GM21825 (cell line): ENCODE measurements at regions not wholly inside any gene's neighbourhood (a gene's known extent, or its start where the extent isn't known, plus 50 kb on each side); places are given as distances from the start of the nearest gene placed in this dataset.

Experiments used
- ATAC-seq: cut with Tn5 transposase; IDR thresholded peaks from one replicate; pipeline ENCODE4 v1.9.1; 2021; ENCODE audit warnings: mild to moderate bottlenecking, moderate library complexity; ENCODE audit not compliant: unreplicated experiment

DNA sequence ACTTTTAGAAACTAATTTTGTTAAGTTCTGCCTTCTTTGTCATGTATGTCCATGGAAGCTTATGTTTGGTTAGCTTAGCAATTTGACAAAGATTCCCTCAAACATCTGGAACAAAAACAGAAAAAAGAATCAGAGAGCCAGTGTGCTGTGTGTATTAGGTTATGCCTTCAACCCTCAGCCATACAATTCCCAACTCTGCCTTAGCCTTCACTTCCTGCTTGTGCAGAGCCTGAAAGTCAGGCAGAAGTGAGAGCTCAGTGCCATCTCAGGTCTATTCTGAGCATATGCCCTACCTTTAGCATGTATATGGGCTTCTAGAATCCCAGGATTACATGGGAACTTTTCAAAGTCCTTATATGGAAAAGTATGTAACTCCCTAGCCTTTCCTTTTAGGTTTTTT lies 58.2 kb upstream of the STOX2 start:
- no peak for ATAC-seq

DNA sequence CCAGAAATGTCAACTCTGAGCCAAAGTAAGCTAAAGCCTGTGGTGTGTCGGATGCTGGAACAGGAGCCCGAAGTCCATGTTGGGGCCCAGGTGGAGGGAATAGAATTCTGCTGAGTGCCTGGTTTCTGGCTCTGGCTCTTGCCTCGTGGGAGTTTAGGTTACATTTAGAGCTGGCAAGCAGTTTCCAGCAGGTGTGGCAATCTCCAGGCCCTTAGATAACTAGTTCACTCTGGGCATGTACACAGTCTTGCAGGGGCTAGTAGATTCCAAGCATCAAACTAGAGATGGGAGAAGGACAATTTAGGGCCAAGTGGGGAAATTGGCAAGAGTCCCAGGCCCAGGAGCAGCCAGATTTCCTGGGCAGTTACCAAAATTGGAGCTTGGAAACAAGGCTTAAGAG lies 56.3 kb upstream of the STOX2 start:
- ATAC-seq, result no peak

DNA sequence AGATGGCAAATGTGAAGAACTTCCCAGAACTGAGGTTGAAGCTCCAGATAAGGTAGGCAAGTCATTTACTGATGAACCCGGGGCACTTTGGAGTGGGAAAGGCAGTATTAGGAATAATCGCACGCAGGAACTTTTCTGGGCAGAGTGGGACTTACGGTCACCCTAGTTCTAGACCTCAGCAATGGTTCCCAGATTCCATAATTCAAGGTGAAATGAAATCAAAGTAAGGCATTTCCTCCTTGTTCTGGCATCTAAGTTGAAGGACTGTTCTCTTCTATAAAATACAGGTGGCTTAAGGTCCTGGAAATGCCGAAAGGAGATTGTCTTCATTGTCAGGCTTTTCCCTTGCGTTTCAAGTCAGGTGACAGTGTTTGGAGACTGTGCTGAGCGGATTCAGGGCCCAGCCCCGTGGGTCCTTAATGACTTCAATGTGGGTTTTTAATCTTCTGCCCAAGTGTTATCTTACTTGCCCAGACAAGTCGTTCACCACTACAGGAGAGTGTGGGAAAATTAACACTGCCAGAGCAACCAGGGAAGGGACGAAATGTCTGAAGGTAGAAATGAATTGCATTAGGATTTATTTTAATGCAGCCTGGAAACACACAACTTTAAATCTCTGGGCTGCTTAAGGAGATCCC lies 52.1 kb upstream of the STOX2 start:
- ATAC-seq, result no peak

DNA sequence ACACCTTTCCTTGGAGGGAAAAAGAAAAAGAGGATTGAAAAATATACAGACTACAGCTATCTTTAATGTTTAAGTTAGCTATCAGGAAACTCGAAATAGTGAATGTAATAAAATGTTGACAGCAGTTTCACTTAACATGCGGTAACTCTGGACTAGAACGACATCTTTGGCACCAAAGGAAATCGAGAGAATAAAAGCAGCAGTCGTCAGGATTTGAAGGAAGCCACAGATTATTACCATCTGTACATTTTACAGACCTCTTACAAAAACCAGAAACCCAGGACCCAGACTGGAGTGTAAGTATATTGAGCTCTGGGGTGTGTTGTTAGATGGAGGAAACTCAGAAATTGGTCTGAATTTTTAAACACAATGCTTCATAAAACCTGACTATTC lies 51.6 kb upstream of the STOX2 start:
- ATAC-seq, result no peak
